PC-3 (cell line): ENCODE measurements at regions not wholly inside any gene's neighbourhood (a gene's known extent, or its start where the extent isn't known, plus 50 kb on each side); places are given as distances from the start of the nearest gene placed in this dataset.

Source experiments
- ATAC-seq: fragments of 200-7000 bp; cut with Tn5 transposase; 2 replicates; pipeline ENCODE4 v1.9.1; 2020; ENCODE audit warnings: mild to moderate bottlenecking, moderate library complexity
- BruUV-seq: library from RNA; stranded (reverse); fragments of 400-500 nt; replicated peaks from 2 replicates; lab custom pipeline; 2021; lab: Mats Ljungman, UMichigan
- CTCF ChIA-PET: fragments of 300-600 bp; sonication (Branson Sonifier 250); formaldehyde crosslinking; loops from one replicate; lab custom pipeline; 2022; ENCODE audit warnings: antibody characterized with exemption; lab: Charles Lee
- POLR2A ChIA-PET: fragments of 300-600 bp; sonication (Branson Sonifier 250); formaldehyde crosslinking; loops from one replicate; lab custom pipeline; 2022; ENCODE audit warnings: antibody characterized with exemption; ENCODE audit not compliant: unreplicated experiment; lab: Charles Lee
- DNase-seq: peaks from one replicate; pipeline ENCODE4 v3.0.0-alpha.2; 2015
- H2AFZ ChIP-seq: fragments of 300-600 bp; sonication (generic); 2 replicates; pipeline ENCODE4 v1.6.0; 2016; ENCODE audit warnings: antibody characterized with exemption, low read length
- H3F3A ChIP-seq: fragments of 300-600 bp; sonication (generic); one replicate; pipeline ENCODE4 v1.6.0; 2017; ENCODE audit warnings: antibody characterized with exemption, low read length, control low read depth, mild to moderate bottlenecking; ENCODE audit not compliant: unreplicated experiment
- H3K27ac ChIP-seq: fragments of 300-600 bp; sonication (generic); 2 replicates; pipeline ENCODE4 v1.5.1; 2016; ENCODE audit warnings: mild to moderate bottlenecking, low read length
- H3K27me3 ChIP-seq: fragments of 300-600 bp; sonication (generic); 2 replicates; pipeline ENCODE4 v1.6.1; 2016; ENCODE audit warnings: low read length, mixed read lengths
- H3K36me3 ChIP-seq: fragments of 300-600 bp; sonication (generic); 2 replicates; pipeline ENCODE4 v1.6.1; 2016; ENCODE audit warnings: low read depth, mixed run types, low read length, mixed read lengths
- H3K4me1 ChIP-seq: fragments of 300-600 bp; sonication (generic); 2 replicates; pipeline ENCODE4 v1.5.1; 2016; ENCODE audit warnings: low read length; ENCODE audit not compliant: insufficient read depth
- H3K4me2 ChIP-seq: fragments of 300-600 bp; sonication (generic); 2 replicates; pipeline ENCODE4 v1.6.0; 2016; ENCODE audit warnings: low read length
- H3K4me3 ChIP-seq: fragments of 300-600 bp; sonication (generic); 2 replicates; pipeline ENCODE4 v1.5.1; 2016; ENCODE audit warnings: mild to moderate bottlenecking, low read length, mixed read lengths
- H3K79me2 ChIP-seq: fragments of 300-600 bp; sonication (generic); 2 replicates; pipeline ENCODE4 v1.6.1; 2017; ENCODE audit warnings: low read length, mixed read lengths
- H3K9ac ChIP-seq: fragments of 300-600 bp; sonication (generic); 2 replicates; pipeline ENCODE4 v1.6.0; 2016; ENCODE audit warnings: mild to moderate bottlenecking, low read length
- H3K9me2 ChIP-seq: fragments of 300-600 bp; sonication (generic); replicated peaks from 2 replicates; pipeline ENCODE4 v1.6.1; 2016; ENCODE audit warnings: mixed run types, low read length, mixed read lengths
- H3K9me3 ChIP-seq: fragments of 300-600 bp; sonication (generic); 2 replicates; pipeline ENCODE4 v1.6.1; 2016; ENCODE audit warnings: low read length, mixed read lengths
- H4K20me1 ChIP-seq: fragments of 300-600 bp; sonication (generic); 2 replicates; pipeline ENCODE4 v1.6.1; 2016; ENCODE audit warnings: low read length, mixed read lengths
- EZH2 ChIP-seq: fragments of 300-600 bp; sonication (generic); IDR thresholded peaks from one replicate; pipeline ENCODE4 v1.6.1; 2017; ENCODE audit warnings: antibody characterized with exemption, mild to moderate bottlenecking, low read length; ENCODE audit not compliant: unreplicated experiment
- EZH2phosphoT487 ChIP-seq: fragments of 300-600 bp; sonication (generic); IDR thresholded peaks from 2 replicates; pipeline ENCODE4 v1.6.1; 2018; ENCODE audit warnings: mild to moderate bottlenecking, antibody characterized with exemption, low read length, borderline replicate concordance
- intact Hi-C: fragments of 100-400 bp; cut with micrococcal nuclease; formaldehyde crosslinking; loops from 2 replicates; pipeline ENCODE4 v1.9.0; 2023
- TF ChIP-seq, protein P1 (sequence below): fragments of 300-600 bp; sonication (generic); conservative IDR thresholded peaks from 2 replicates; pipeline ENCODE4 v1.5.1; 2017; ENCODE audit warnings: antibody characterized with exemption, low read depth, mild to moderate bottlenecking, low read length

DNA sequence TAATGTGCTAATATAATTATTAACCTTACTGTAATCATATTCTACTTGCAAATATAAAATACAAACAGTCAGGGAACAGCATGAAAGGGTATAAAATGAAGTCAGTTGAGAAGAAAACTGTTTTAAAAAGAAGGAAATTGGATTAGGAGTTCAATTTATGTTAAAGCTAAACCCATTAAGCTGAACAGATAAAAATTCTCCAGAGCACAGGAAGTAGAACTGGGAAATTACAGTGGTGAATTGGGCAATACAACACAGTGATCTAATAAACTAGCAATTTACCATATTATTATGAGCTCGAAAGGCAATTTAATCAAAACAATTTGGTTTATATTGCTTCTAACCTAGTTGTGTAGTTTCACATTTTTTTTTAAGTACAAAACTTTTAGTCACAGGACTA, 407.4 kb upstream of the RGS17 start:
- Histone ChIP-seq H3K9me2 (no peaks in the 10 kb centered on the region), H3K27ac (no peak overlapping the region), H2AFZ (no peak overlapping the region), H3K36me3 (no peaks in the 10 kb centered on the region), H3K9ac (no peak overlapping the region), H3K79me2 (no peaks in the 10 kb centered on the region), H3K9me3 (no peaks in the 10 kb centered on the region), H3F3A (no peaks in the 10 kb centered on the region), H3K4me2 (no peak overlapping the region), H3K4me3 (no peak overlapping the region), H3K27me3 (no peaks in the 10 kb centered on the region), H4K20me1 (no peaks in the 10 kb centered on the region), H3K4me1 (no peaks in the 10 kb centered on the region)
- TF ChIP-seq EZH2 (no peak), EZH2phosphoT487 (no peak)
- TF ChIP-seq, protein P1, sequence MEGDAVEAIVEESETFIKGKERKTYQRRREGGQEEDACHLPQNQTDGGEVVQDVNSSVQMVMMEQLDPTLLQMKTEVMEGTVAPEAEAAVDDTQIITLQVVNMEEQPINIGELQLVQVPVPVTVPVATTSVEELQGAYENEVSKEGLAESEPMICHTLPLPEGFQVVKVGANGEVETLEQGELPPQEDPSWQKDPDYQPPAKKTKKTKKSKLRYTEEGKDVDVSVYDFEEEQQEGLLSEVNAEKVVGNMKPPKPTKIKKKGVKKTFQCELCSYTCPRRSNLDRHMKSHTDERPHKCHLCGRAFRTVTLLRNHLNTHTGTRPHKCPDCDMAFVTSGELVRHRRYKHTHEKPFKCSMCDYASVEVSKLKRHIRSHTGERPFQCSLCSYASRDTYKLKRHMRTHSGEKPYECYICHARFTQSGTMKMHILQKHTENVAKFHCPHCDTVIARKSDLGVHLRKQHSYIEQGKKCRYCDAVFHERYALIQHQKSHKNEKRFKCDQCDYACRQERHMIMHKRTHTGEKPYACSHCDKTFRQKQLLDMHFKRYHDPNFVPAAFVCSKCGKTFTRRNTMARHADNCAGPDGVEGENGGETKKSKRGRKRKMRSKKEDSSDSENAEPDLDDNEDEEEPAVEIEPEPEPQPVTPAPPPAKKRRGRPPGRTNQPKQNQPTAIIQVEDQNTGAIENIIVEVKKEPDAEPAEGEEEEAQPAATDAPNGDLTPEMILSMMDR = no peak
- no peak for DNase-seq
- ATAC-seq = no peak
- BruUV-seq = no TSS peak
- CTCF ChIA-PET = no interaction called here
- POLR2A ChIA-PET = no interaction called here
- intact Hi-C loops = no loop called here

DNA sequence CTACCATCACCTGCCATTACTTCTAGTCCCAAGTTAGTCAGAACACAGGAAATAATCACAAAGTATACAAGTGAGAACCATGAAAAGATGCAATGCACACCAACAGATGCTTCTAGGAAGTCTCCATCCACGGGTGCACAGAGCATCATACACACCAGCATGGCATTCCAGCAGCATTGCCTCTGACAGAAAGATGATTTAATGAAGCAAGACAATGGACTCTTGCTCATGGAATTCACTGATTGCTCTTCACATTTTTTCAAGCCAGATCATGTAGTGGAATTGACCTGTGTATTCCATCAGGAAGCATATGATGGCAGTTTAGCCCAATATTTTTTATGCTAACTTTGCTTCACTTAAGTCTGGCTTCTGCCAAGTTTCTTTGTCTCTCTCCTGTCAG, 406.3 kb upstream of the RGS17 start:
- Histone ChIP-seq H3K4me1 (no peaks in the 10 kb centered on the region), H3K4me3 (no peak overlapping the region), H4K20me1 (no peaks in the 10 kb centered on the region), H3K9me2 (no peaks in the 10 kb centered on the region), H3K4me2 (no peak overlapping the region), H3K79me2 (no peaks in the 10 kb centered on the region), H2AFZ (no peak overlapping the region), H3K9me3 (no peaks in the 10 kb centered on the region), H3F3A (no peaks in the 10 kb centered on the region), H3K9ac (no peak overlapping the region), H3K36me3 (no peaks in the 10 kb centered on the region), H3K27ac (no peak overlapping the region), H3K27me3 (no peaks in the 10 kb centered on the region)
- BruUV-seq = no TSS peak
- POLR2A ChIA-PET = no interaction called here
- TF ChIP-seq EZH2phosphoT487 (no peak), EZH2 (no peak)
- TF ChIP-seq, protein P1 = no peak
- intact Hi-C loops = no loop called here
- DNase-seq (no peak), ATAC-seq (no peak)
- CTCF ChIA-PET = no interaction called here

DNA sequence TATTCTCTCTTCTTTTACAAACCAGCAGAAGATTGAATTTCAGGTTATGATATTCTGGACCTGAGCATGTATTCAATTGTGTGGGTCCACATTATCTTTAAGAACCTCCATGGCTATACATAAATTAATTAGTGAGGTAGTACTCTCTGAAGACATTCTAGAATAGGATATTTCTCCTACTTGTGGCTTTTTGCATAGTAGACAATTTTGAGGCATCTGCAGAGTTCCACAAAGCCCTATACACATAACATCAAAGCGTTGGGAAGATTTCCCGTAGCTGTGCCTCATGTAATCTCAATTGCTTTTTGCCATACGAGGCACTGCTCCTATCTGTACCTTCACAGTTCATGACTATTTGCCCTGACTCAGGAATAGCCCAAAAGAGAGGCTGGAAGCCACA, 395.4 kb upstream of the RGS17 start:
- H3K9ac ChIP-seq = no peak overlapping the region
- no peaks in the 10 kb centered on the region for H4K20me1 ChIP-seq
- H3K4me2 ChIP-seq = no peak overlapping the region
- CTCF ChIA-PET = no interaction called here
- no peak for DNase-seq
- H3K9me2 ChIP-seq = no peaks in the 10 kb centered on the region
- no TSS peak for BruUV-seq
- H3F3A ChIP-seq = no peaks in the 10 kb centered on the region
- POLR2A ChIA-PET = no interaction called here
- no peaks in the 10 kb centered on the region for H3K9me3 ChIP-seq
- TF ChIP-seq EZH2 (no peak), EZH2phosphoT487 (no peak)
- TF ChIP-seq, protein P1 = no peak
- no peak for ATAC-seq
- H3K27ac ChIP-seq = no peak overlapping the region
- no peaks in the 10 kb centered on the region for H3K27me3 ChIP-seq
- H3K4me1 ChIP-seq = no peaks in the 10 kb centered on the region
- H3K4me3 ChIP-seq = no peak overlapping the region
- no peak overlapping the region for H2AFZ ChIP-seq
- intact Hi-C loops = no loop called here
- H3K36me3 ChIP-seq = no peaks in the 10 kb centered on the region
- H3K79me2 ChIP-seq = no peaks in the 10 kb centered on the region
